HG02840 (cell line): ENCODE measurements at regions not wholly inside any gene's neighbourhood (a gene's known extent, or its start where the extent isn't known, plus 50 kb on each side); places are given as distances from the start of the nearest gene placed in this dataset.
"Not testable (repeated sequence)": the region's sequence is repeated elsewhere in the genome, so short reads cannot be mapped to it uniquely, and the experiment has no call there.

Experiments
- ATAC-seq: cut with Tn5 transposase; IDR thresholded peaks from one replicate; pipeline ENCODE4 v1.9.1; 2021; ENCODE audit warnings: mild to moderate bottlenecking, moderate library complexity, moderate number of reproducible peaks; ENCODE audit not compliant: unreplicated experiment, low FRiP score

DNA sequence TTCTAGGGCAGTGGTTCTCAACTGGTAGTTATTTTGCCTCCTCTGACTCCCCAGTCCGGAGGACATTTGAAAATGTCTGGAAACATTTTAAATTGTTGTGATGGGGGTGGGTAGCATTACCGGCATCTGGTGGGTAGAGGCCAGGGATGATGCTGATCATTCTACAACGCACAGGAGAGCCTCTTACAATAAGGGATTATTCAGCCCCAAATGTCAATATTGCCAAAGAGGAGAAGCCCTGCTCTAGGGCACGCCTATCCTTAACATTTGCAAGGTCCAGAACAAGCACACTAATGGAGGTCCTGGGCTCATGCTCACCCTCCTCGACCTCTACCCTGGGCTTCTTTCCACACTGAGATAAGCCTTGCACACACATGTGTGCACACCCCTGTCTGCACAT is 106.4 kb downstream of the MINAR1 start:
- ATAC-seq: no peak

GRCh38 chr15:79539401-79539800 is 107.3 kb downstream of the MINAR1 start:
- no peak for ATAC-seq

DNA sequence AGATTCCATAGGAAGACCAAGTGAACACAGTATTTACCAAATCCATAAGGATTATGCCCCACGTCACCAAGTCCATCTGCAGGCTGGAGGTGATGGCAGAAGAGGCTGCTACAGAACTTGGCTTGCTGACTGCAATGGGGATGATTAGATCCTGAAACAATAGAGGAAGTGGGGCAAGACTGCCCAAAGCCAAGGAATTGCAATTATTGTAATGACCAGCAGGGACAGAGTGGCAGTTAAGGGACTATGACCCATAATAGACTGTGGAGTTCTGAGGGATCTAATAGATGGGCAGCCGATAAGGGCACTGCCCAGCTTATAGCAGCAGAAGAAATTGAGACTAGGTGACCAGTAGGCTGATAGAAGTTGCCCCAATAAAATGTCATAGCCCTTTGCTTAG is 108.4 kb downstream of the MINAR1 start:
- ATAC-seq: no peak

DNA sequence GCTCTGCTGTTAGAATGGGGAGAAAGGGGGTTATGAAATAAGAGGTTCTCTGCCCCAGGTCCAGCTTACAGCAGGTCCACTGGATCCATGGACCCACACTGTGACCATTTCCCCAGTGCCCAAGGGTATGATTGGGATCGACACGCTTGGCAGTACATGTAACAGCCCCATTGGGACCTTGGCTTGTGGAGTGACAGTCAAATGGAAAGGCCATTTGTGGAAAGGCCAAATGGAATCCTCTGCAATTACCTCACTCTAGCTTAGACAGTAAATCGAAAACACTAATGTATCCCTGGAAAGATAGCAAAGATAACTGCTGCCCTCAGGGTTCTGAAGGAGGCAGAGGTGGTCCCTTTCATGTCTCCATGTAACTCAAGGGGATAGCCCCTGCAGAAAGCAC is 109.1 kb downstream of the MINAR1 start:
- ATAC-seq: no peak

DNA sequence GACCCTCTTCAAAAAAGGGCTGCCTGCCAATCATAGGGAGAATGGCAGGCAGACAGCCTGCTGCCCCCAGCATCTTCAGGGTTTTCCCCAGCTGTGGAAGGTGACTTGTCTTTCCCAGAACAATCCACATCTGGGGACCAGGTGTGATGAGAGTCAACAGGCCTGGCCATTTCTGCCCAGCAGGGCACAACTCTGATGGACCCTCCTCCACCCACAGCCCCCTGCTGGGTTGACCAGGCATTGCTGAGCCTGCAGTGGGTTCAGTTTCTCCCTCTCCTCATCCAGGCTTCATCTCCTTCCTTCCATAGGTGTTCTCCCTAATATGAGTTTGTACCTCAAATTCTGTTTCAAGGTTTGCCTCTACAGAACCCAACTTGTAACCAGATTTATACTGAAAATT is 111.0 kb downstream of the MINAR1 start:
- ATAC-seq: no peak

DNA sequence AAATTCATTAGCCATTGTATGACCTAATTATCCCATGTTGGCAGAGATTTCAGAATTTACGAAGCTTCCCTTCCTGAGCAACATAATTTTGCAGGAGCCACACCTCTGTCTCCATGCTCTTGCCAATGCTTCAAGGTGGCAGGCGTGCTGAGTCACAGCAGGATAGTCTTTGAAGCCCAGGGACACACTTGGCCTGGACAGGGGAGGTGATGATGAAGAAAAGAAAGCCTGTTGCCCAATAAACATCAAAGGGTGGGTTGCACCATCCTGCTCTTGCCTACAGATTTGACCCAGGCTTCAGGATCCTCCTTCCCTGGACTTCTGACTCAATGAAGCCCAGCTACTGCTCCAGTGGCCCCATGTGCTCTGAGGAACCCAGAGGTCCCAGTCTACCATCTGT is 117.1 kb downstream of the MINAR1 start:
- ATAC-seq: no peak

- no peak for ATAC-seq
These were observed 128.2 kb downstream of the MINAR1 start for GRCh38 chr15:79560384-79560783.

DNA sequence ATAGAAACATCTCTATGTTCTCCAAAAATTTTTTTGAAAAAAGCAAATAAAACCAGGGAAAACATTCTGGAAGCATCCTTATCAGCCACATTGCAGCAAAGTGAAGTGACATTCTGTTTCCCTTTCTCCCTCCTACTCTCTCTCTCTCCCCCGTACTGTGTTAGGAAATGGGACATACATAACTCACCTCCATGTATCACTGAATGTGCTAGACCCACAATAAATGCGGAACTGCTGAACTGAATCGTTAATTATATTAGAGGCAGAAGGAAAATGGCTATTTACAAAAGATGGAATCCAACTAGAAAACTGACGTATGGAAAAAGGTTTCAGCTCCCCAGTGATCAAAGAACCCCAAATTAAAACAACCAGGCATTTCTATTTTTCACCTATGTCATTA is 129.8 kb downstream of the MINAR1 start:
- ATAC-seq: no peak

DNA sequence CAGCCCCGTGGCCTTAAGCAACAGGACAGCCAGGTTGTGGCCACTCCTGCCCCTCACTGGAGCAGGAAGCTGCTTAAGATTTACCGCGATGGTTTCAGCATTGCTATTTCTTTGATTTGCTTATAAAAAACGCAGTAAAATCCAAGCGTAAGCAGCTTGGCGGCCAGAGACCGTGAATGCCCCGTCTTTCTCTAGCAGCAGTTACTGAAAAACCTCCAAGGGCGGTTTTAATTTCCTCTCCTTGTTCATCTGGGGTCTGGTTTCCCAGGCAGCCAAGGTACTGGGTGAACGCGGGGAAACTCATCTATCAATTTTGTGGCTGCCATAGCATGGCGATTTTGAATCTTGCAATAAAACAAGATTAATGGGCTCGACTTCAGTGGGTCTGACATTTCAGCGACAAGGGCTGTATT is 130.3 kb downstream of the MINAR1 start:
- ATAC-seq: no peak

DNA sequence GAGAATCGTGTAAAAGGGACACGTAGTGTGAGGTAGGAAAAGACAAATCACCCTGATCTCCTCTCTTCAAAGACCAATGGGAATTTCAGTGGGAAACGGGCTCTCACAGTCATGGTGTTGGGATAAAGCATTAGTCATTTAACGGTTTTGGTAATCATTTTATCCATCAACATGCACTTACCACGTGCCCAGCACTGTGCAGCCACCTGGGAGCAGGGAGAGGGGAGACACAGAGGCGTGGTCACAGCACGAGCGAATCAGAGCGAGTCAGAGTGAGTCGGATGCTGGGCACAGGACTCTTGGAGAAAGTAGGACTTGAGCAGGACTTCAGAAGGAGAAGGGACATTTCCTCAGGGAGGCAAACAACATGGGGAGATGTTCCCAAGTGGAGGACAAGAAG is 130.8 kb downstream of the MINAR1 start:
- ATAC-seq: no peak

- ATAC-seq: no peak
These were observed 137.9 kb downstream of the MINAR1 start for GRCh38 chr15:79570004-79570403.

- ATAC-seq: no peak
These were observed 140.7 kb downstream of the MINAR1 start for GRCh38 chr15:79572691-79573404.

GRCh38 chr15:79574431-79575273 is 142.5 kb downstream of the MINAR1 start:
- ATAC-seq: not testable (repeated sequence)

- no peak for ATAC-seq
These were observed 150.5 kb downstream of the MINAR1 start for GRCh38 chr15:79582650-79583049.

- no peak for ATAC-seq
These were observed 160.0 kb downstream of the MINAR1 start for GRCh38 chr15:79592126-79592525.

DNA sequence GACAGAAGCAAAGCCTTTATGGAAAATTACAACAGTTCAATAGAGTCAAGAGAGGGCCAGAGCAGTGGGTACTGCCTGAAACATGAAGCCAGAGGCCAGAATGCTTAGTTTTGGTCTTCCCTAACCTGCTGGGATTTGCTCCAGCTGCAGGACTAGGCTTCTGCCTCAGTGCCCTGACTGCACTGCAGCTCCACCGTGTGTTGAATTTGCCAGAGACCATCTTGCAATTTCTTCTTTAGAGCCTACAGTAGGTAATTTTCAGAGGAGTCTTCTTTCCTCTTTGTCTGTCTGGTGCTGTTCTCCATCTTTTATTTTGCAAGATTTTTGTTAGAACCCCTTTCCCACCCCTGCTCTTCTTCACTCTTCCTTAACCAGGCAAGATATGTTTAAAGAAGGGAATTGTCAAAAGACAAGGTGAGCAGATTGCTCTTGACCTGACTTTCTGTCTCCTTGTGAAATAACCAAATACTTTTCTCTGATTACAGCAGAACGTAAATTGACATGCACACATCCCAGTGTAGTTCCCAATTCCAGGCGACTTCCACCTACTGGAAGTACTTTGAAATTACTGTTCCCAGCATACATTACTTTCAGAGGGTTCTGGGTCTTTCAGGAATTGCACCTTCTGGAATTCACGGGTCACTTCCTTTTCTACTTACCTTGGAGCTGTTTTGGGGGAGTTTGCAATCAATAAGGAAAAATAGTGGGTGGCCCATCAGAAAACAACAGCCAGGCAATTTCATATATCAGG is 161.2 kb downstream of the MINAR1 start:
- ATAC-seq: no peak

- no peak for ATAC-seq
These were observed 163.2 kb downstream of the MINAR1 start for GRCh38 chr15:79595306-79595705.

DNA sequence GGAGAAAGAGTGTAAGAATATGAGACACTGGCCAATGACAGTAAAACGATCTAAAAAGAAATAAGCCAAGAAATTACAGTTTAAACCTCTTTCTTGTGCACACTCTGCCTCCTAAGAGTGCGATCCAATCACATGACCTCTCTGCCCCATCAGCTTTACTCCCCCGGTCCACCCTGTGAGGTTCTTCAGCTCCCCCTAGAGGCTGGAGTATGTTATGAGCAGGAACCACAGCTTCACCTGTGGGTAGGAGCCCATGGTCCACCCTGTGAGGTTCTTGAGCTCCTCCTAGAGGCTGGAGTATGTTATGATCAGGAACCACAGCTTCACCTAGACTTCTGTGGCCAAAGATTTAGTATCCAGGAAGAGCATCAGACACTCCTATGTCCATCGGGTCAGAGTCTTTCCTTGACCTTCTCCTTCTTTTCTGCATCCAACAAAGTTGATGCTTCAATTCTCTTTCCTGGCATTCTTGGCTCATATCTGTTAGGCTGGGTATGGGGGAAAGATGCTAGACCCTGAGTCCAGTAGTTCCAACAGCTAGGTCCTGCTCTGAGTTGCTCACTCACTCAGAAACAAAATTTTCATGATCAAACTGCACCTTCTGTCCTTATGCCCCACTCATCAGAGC is 164.0 kb downstream of the MINAR1 start:
- ATAC-seq: peak; percentile 94

GRCh38 chr15:79598639-79599038 is 166.5 kb downstream of the MINAR1 start:
- no peak for ATAC-seq

- ATAC-seq: no peak
These were observed 169.4 kb downstream of the MINAR1 start for GRCh38 chr15:79601405-79602086.
